GM12878 (cell line): ENCODE measurements at regions not wholly inside any gene's neighbourhood (a gene's known extent, or its start where the extent isn't known, plus 50 kb on each side); places are given as distances from the start of the nearest gene placed in this dataset.

ENCODE experiments used
- ATAC-seq: fragments of 200-7000 bp; cut with Tn5 transposase; 3 replicates; pipeline ENCODE4 v1.9.1; 2020; ENCODE audit warnings: mild to moderate bottlenecking, moderate library complexity
- BruUV-seq: library from RNA; stranded (reverse); fragments of 400-500 nt; replicated peaks from 2 replicates; lab custom pipeline; 2021; lab: Mats Ljungman, UMichigan
- CTCF ChIA-PET: fragments of 300-600 bp; sonication (Branson Sonifier 250); formaldehyde crosslinking; extraction: SDS; loops from one replicate; lab custom pipeline; 2021; ENCODE audit warnings: inconsistent platforms; lab: Yijun Ruan, JAX
- POLR2A ChIA-PET: fragments of 350-600 bp; formaldehyde crosslinking; extraction: SDS; loops from one replicate; lab custom pipeline; 2021; ENCODE audit warnings: inconsistent platforms; lab: Charles Lee
- RAD21 ChIA-PET: fragments of 300-600 bp; sonication (Branson Sonifier 250); formaldehyde crosslinking; loops from one replicate; lab custom pipeline; 2023; ENCODE audit warnings: antibody characterized with exemption; ENCODE audit not compliant: unreplicated experiment; lab: Charles Lee
- SMC1A ChIA-PET: fragments of 300-600 bp; sonication (Branson Sonifier 250); formaldehyde crosslinking; loops from one replicate; lab custom pipeline; 2023; ENCODE audit not compliant: unreplicated experiment, uncharacterized antibody; lab: Charles Lee
- DNase-seq: peaks from one replicate; pipeline ENCODE4 v3.0.0-alpha.2; 2011; ENCODE audit warnings: low read depth, low spot score
- FAIRE-seq: peaks from 3 replicates; lab custom pipeline; 2011; peaks lifted over from hg19 to GRCh38; lab: Jason Lieb, UNC
- H2AFZ ChIP-seq: 2 replicates; pipeline ENCODE4 v1.6.0; 2011; ENCODE audit warnings: low read depth, low read length, control low read depth; ENCODE audit not compliant: control insufficient read depth
- H3K27ac ChIP-seq: 2 replicates; pipeline ENCODE4 v1.5.1; 2011; ENCODE audit warnings: control low read depth; ENCODE audit not compliant: control insufficient read depth, insufficient read depth
- H3K27me3 ChIP-seq, 2 experiments: replicated peaks in 1 of 2; 2 replicates each; pipeline versions ENCODE4 v1.6.0 to v1.6.1; 2011; ENCODE audit warnings: low read length in 1 of 2; ENCODE audit not compliant: control insufficient read depth in 2 of 2, insufficient read depth in 2 of 2
- H3K36me3 ChIP-seq, 2 experiments: 2 replicates each; pipeline ENCODE4 v1.5.1; 2011; ENCODE audit warnings: low read length in 1 of 2; ENCODE audit not compliant: control insufficient read depth in 2 of 2, insufficient read depth in 2 of 2
- H3K4me1 ChIP-seq: 2 replicates; pipeline ENCODE4 v1.6.1; 2011; ENCODE audit warnings: mild to moderate bottlenecking, low read length, moderate library complexity, mixed read lengths; ENCODE audit not compliant: control insufficient read depth, insufficient read depth
- H3K4me2 ChIP-seq: 2 replicates; pipeline ENCODE4 v1.6.0; 2011; ENCODE audit warnings: control low read depth; ENCODE audit not compliant: control insufficient read depth, insufficient read depth
- H3K4me3 ChIP-seq: fragments of 200-600 bp; sonication (generic); 2 replicates; pipeline ENCODE4 v1.5.1; 2016
- H3K79me2 ChIP-seq: 2 replicates; pipeline ENCODE4 v1.6.0; 2011; ENCODE audit warnings: low read length; ENCODE audit not compliant: control insufficient read depth, insufficient read depth
- H3K9ac ChIP-seq: 2 replicates; pipeline ENCODE4 v1.8.0; 2011; ENCODE audit warnings: low read length, control low read depth, mixed read lengths; ENCODE audit not compliant: control insufficient read depth, insufficient read depth
- H3K9me3 ChIP-seq: replicated peaks from 3 replicates; pipeline ENCODE4 v1.5.1; 2011; ENCODE audit warnings: mild to moderate bottlenecking, low read length; ENCODE audit not compliant: control insufficient read depth, insufficient read depth
- H4K20me1 ChIP-seq: 2 replicates; pipeline ENCODE4 v1.6.0; 2011; ENCODE audit not compliant: control insufficient read depth, insufficient read depth
- EP300 ChIP-seq, 2 experiments: fragments of 150-350 bp in 1 of 2; IDR thresholded peaks; 2 replicates each; pipeline ENCODE4 v1.6.1; 2011 to 2012; ENCODE audit warnings: low read depth in 2 of 2, low read length in 2 of 2, borderline replicate concordance in 1 of 2, improper control_type of control experiment in 1 of 2, inconsistent platforms in 1 of 2; ENCODE audit not compliant: control insufficient read depth in 1 of 2
- KAT2A ChIP-seq: conservative IDR thresholded peaks from 2 replicates; pipeline ENCODE4 v1.6.1; 2011; ENCODE audit warnings: low read depth, low read length; ENCODE audit not compliant: control insufficient read depth
- MYB ChIP-seq: fragments of 150-350 bp; IDR thresholded peaks from 2 replicates; pipeline ENCODE4 v1.6.1; 2014; ENCODE audit warnings: mild to moderate bottlenecking, low read depth, low read length, borderline replicate concordance
- PAX8 ChIP-seq: fragments of 450-650 bp; IDR thresholded peaks from 2 replicates; pipeline ENCODE4 v1.6.1; 2017; ENCODE audit warnings: mild to moderate bottlenecking, moderate library complexity
- WGBS: methylation state at CpG from one replicate; pipeline ENCODE4 v1.1.6; 2016; ENCODE audit warnings: low lambda C conversion rate; ENCODE audit not compliant: insufficient replicate concordance, insufficient coverage; ENCODE audit errors: missing lambda C conversion rate; 5-methylcytosine and 5-hydroxymethylcytosine counted together
- in situ Hi-C: fragments of 300-500 bp; cut with MboI; formaldehyde crosslinking; loops from 9 replicates; pipeline ENCODE4 v1.14.3; 2018; ENCODE audit warnings: mixed read lengths
- intact Hi-C: fragments of 100-400 bp; cut with micrococcal nuclease; formaldehyde crosslinking; loops from one replicate; pipeline ENCODE4 v1.14.2; 2022; ENCODE audit not compliant: unreplicated experiment
- TF ChIP-seq, protein P1 (sequence below): fragments of 450-650 bp; formaldehyde crosslinking; IDR thresholded peaks from 2 replicates; pipeline ENCODE4 v1.4.0; 2022; ENCODE audit warnings: mild to moderate bottlenecking, moderate library complexity
- TF ChIP-seq, protein P2 (sequence below), 3 experiments: IDR thresholded peaks in 2 of 3; conservative IDR thresholded peaks in 1 of 3; 2 replicates each; pipeline ENCODE4 v1.5.1; 2011; ENCODE audit warnings: low read depth in 3 of 3, low read length in 3 of 3, mild to moderate bottlenecking in 3 of 3, control low read depth in 2 of 3, moderate library complexity in 2 of 3, inconsistent platforms in 1 of 3, mixed read lengths in 1 of 3; ENCODE audit not compliant: control insufficient read depth in 2 of 3, insufficient read depth in 1 of 3; ENCODE audit errors: extremely low read depth in 1 of 3

DNA sequence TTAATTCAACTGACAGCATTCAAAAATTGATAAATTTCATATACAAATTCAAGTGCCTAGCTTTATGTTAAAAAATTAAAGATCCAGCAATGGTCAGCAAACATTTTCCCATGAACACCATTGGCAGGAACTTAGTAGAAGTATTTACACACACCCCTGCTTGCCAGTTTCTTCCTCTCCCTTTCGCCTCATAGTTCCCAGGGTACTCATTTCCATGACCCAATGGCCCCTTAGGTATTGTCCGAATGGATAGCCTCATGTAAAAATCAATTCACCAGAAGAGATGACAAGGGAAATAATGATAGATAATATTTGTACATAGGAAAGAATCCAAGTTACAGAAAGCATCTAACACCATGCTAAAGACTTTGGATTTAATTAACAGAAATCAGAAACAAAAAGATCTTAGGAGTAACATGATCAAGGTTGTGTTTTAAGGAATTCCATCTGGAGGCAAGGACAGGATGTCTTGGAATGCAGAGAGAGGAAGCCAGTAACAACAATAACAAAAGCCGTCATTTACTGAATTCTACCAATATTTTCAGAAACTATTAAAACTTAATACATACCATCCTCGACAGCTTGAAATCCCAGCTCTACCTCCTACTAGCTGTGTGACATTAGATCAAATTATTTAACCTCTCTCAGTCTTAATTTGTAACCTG is 423.0 kb downstream of the IRS1 start:
- ChIA-PET POLR2A (no interaction called here), RAD21 (no interaction called here), SMC1A (no interaction called here), CTCF (interaction anchor here (0.6 to 0.8 kb wide), 2 partner anchors 20 to 237 kb away, joined by 3 to 5 read pairs; no protein-coding TSS in a partner anchor)
- Histone ChIP-seq H3K9me3 (no peaks in the 10 kb centered on the region), H2AFZ (no peak overlapping the region), H3K27ac (no peak overlapping the region), H4K20me1 (no peaks in the 10 kb centered on the region), H3K36me3 (no peaks in the 10 kb centered on the region), H3K4me1 (no peaks in the 10 kb centered on the region), H3K4me2 (no peak overlapping the region), H3K27me3 (no peaks in the 10 kb centered on the region; a peak in 1 of 4 replicates), H3K4me3 (no peak overlapping the region), H3K9ac (no peak overlapping the region), H3K79me2 (no peaks in the 10 kb centered on the region)
- FAIRE-seq, result no peak
- intact Hi-C loops (no loop called here), in situ Hi-C loops (no loop called here)
- TF ChIP-seq, protein P1, sequence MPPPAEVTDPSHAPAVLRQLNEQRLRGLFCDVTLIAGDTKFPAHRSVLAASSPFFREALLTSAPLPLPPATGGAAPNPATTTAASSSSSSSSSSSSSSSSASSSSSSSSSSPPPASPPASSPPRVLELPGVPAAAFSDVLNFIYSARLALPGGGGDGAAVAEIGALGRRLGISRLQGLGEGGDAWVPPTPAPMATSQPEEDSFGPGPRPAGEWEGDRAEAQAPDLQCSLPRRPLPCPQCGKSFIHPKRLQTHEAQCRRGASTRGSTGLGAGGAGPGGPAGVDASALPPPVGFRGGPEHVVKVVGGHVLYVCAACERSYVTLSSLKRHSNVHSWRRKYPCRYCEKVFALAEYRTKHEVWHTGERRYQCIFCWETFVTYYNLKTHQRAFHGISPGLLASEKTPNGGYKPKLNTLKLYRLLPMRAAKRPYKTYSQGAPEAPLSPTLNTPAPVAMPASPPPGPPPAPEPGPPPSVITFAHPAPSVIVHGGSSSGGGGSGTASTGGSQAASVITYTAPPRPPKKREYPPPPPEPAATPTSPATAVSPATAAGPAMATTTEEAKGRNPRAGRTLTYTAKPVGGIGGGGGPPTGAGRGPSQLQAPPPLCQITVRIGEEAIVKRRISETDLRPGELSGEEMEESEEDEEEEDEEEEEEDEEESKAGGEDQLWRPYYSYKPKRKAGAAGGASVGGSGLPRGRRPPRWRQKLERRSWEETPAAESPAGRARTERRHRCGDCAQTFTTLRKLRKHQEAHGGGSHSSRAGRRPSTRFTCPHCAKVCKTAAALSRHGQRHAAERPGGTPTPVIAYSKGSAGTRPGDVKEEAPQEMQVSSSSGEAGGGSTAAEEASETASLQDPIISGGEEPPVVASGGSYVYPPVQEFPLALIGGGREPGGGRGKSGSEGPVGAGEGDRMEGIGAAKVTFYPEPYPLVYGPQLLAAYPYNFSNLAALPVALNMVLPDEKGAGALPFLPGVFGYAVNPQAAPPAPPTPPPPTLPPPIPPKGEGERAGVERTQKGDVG, result no peak
- TF ChIP-seq EP300 (IDR thresholded peaks at IDR 0.05; ENCODE audit: borderline replicate concordance in 1 of 2, control insufficient read depth in 1 of 2, low read depth in 2 of 2, low read length in 2 of 2), result no peak
- no peak for ATAC-seq
- no peak for DNase-seq
- no TSS peak for BruUV-seq
- WGBS, result 29% methylated on average over 4 of the region's 4 CpGs

DNA sequence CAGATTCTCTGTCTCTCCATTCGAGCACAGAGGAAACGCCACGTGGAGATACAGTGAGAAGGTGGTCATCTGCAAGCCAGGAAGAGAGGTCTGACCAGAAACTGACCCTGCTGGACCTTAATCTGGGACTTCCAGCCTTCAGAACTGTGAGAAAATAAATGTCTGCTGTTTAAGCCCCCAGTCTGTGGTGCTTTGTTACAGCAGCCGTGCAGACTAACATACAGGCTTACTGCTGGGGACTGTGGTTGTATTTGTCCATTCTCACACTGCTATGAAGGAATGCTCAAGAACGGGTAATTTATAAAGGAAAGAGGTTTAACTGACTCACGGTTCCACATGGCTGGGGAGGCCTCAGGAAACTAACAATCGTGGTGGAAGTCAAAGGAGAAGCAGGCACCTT is 432.7 kb downstream of the IRS1 start:
- Histone ChIP-seq H3K9me3 (no peaks in the 10 kb centered on the region), H3K27me3 (no peaks in the 10 kb centered on the region), H3K36me3 (no peaks in the 10 kb centered on the region), H3K4me1 (no peaks in the 10 kb centered on the region), H3K4me3 (no peak overlapping the region), H2AFZ (no peak overlapping the region), H3K27ac (no peak overlapping the region), H4K20me1 (no peaks in the 10 kb centered on the region), H3K4me2 (no peak overlapping the region), H3K79me2 (no peaks in the 10 kb centered on the region), H3K9ac (no peak overlapping the region)
- ChIA-PET POLR2A (no interaction called here), RAD21 (no interaction called here), CTCF (interaction anchor here (0.6 kb wide), 1 partner anchor 259 kb away, joined by 3 read pairs; no protein-coding TSS in a partner anchor), SMC1A (no interaction called here)
- intact Hi-C loops, result no loop called here
- FAIRE-seq (no peak), ATAC-seq (no peak), DNase-seq (no peak)
- BruUV-seq, result no TSS peak
- in situ Hi-C loops, result no loop called here
- WGBS, result 16% methylated on average over 7 of the region's 7 CpGs
- TF ChIP-seq MYB, result no peak
- no peak for TF ChIP-seq KAT2A
- TF ChIP-seq, protein P2, sequence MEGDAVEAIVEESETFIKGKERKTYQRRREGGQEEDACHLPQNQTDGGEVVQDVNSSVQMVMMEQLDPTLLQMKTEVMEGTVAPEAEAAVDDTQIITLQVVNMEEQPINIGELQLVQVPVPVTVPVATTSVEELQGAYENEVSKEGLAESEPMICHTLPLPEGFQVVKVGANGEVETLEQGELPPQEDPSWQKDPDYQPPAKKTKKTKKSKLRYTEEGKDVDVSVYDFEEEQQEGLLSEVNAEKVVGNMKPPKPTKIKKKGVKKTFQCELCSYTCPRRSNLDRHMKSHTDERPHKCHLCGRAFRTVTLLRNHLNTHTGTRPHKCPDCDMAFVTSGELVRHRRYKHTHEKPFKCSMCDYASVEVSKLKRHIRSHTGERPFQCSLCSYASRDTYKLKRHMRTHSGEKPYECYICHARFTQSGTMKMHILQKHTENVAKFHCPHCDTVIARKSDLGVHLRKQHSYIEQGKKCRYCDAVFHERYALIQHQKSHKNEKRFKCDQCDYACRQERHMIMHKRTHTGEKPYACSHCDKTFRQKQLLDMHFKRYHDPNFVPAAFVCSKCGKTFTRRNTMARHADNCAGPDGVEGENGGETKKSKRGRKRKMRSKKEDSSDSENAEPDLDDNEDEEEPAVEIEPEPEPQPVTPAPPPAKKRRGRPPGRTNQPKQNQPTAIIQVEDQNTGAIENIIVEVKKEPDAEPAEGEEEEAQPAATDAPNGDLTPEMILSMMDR (IDR thresholded peaks at IDR 0.05 in 2 of 3, conservative IDR thresholded peaks at IDR 0.05 in 1 of 3; ENCODE audit: control insufficient read depth in 2 of 3, extremely low read depth in 1 of 3, insufficient read depth in 1 of 3, low read depth in 3 of 3, low read length in 3 of 3), result no peak
- TF ChIP-seq, protein P1, result no peak
- no peak for TF ChIP-seq PAX8
